CD8-positive, alpha-beta memory T cell (primary cell): ENCODE measurements at regions not wholly inside any gene's neighbourhood (a gene's known extent, or its start where the extent isn't known, plus 50 kb on each side); places are given as distances from the start of the nearest gene placed in this dataset.

ENCODE experiments used
- CTCF ChIA-PET: fragments of 350-600 bp; sonication (Branson Sonifier 250); formaldehyde crosslinking; loops from one replicate; lab custom pipeline; 2021; ENCODE audit warnings: antibody characterized with exemption; lab: Charles Lee
- POLR2A ChIA-PET: fragments of 350-600 bp; sonication (Branson Sonifier 250); formaldehyde crosslinking; loops from one replicate; lab custom pipeline; 2021; ENCODE audit warnings: antibody characterized with exemption; lab: Charles Lee
- DNase-seq, 5 donors: peaks; one replicate each; pipeline versions ENCODE4 v3.0.0 to v3.0.0-alpha.2; 2020 to 2022; ENCODE audit warnings: mixed read lengths in 1 of 5
- H3K27ac ChIP-seq: one replicate; pipeline ENCODE4 v1.7.0; 2013; ENCODE audit warnings: low read depth, mild to moderate bottlenecking, low read length, moderate library complexity
- H3K27me3 ChIP-seq: 2 replicates; pipeline ENCODE4 v1.7.0; 2013; ENCODE audit warnings: low read length, mild to moderate bottlenecking; ENCODE audit not compliant: insufficient read depth, poor library complexity, severe bottlenecking
- H3K36me3 ChIP-seq: 2 replicates; pipeline ENCODE4 v1.7.0; 2013; ENCODE audit warnings: mild to moderate bottlenecking, low read length, moderate library complexity; ENCODE audit not compliant: insufficient read depth
- H3K4me1 ChIP-seq: 2 replicates; pipeline ENCODE4 v1.7.0; 2013; ENCODE audit warnings: mild to moderate bottlenecking, low read length, moderate library complexity; ENCODE audit not compliant: insufficient read depth
- H3K4me3 ChIP-seq: 2 replicates; pipeline ENCODE4 v1.7.0; 2013; ENCODE audit warnings: mild to moderate bottlenecking, low read length
- H3K9me3 ChIP-seq: 2 replicates; pipeline ENCODE4 v1.7.0; 2013; ENCODE audit warnings: mild to moderate bottlenecking, low read length
- H3K27ac Mint-ChIP-seq, 8 donors: one replicate each; pipeline ENCODE4 v1.8.0; 2020 to 2021; ENCODE audit warnings: mixed read lengths in 8 of 8, mild to moderate bottlenecking in 6 of 8, inconsistent platforms in 3 of 8, moderate library complexity in 3 of 8
- H3K27me3 Mint-ChIP-seq, 2 donors: one replicate each; pipeline ENCODE4 v1.8.0; 2020 to 2021; ENCODE audit warnings: mixed read lengths in 2 of 2, mild to moderate bottlenecking in 1 of 2, moderate library complexity in 1 of 2
- H3K36me3 Mint-ChIP-seq, 3 donors: one replicate each; pipeline ENCODE4 v1.8.0; 2020 to 2021; ENCODE audit warnings: mixed read lengths in 3 of 3, inconsistent platforms in 1 of 3, mild to moderate bottlenecking in 1 of 3
- H3K4me1 Mint-ChIP-seq, 3 donors: one replicate each; pipeline ENCODE4 v1.8.0; 2020 to 2021; ENCODE audit warnings: mixed read lengths in 3 of 3, inconsistent platforms in 1 of 3, mild to moderate bottlenecking in 1 of 3
- H3K4me3 Mint-ChIP-seq, 7 donors: one replicate each; pipeline ENCODE4 v1.8.0; 2020 to 2021; ENCODE audit warnings: mixed read lengths in 7 of 7, mild to moderate bottlenecking in 6 of 7, moderate library complexity in 4 of 7, inconsistent platforms in 2 of 7
- H3K9me3 Mint-ChIP-seq, 5 donors: one replicate each; pipeline ENCODE4 v1.8.0; 2020 to 2022; ENCODE audit warnings: mixed read lengths in 5 of 5, mild to moderate bottlenecking in 3 of 5, moderate library complexity in 2 of 5, inconsistent platforms in 1 of 5

DNA sequence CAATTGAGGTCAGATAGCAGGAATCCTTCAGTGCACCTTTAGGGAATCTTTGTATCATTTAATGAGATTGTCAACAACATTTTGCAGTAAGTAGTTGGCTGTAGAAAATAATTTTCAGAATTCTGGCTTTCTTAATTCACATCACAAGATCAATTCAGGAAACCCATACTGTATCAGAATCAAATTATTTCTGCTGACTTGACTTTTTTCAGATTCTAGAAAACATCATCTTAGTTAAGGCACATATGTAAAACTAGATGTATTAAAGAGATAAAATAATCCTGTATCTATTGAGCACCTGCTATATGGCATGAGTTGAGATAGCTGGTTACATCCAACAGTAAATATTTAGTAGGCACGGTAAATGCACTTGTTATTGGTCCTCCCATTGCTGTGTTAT lies 791.4 kb downstream of the TDRD15 start:
- Mint-ChIP-seq H3K9me3 (peaks cover 2 to 19% (median 10%) of the 10 kb centered on the region in 5 donors), H3K36me3 (no peaks in the 10 kb centered on the region), H3K4me3 (no peak overlapping the region), H3K27ac (no peak overlapping the region), H3K4me1 (no peaks in the 10 kb centered on the region), H3K27me3 (no peaks in the 10 kb centered on the region)
- CTCF ChIA-PET = no interaction called here
- Histone ChIP-seq H3K4me1 (no peaks in the 10 kb centered on the region), H3K9me3 (no peaks in the 10 kb centered on the region), H3K36me3 (no peaks in the 10 kb centered on the region), H3K27ac (no peak overlapping the region), H3K4me3 (no peak overlapping the region), H3K27me3 (no peaks in the 10 kb centered on the region)
- DNase-seq = no peak
- POLR2A ChIA-PET = no interaction called here

DNA sequence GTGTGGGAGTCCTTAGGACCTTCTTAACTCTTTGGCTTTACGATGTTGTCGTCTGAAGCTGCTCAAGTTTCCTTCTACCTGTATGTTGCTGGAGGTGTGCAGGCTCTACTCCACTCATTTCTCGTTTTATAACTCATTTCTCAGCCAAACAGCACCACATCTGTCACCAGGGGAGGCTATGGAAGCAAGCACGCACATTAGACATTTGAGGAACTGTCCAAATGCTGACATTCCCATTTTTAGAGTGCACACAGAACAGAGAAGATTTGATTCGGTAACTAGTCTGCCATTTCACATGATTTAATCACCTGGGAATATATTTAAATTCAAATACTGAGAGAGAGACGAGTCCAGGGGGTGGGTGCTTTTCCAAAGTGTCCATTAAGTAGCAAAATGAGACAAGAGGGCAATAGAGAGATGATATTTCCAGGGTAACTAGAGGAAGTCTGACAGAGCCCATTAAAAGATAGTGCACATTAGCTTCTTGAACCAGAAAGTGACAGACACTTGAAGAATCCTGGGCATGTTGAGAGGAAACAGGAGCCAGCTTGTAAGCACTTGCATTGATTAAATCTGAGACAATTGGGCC lies 793.3 kb downstream of the TDRD15 start:
- Mint-ChIP-seq H3K27ac (no peak overlapping the region), H3K4me1 (no peaks in the 10 kb centered on the region), H3K36me3 (no peaks in the 10 kb centered on the region), H3K9me3 (peaks cover 0 to 13% (median 0%) of the 10 kb centered on the region in 5 donors), H3K4me3 (no peak overlapping the region), H3K27me3 (no peaks in the 10 kb centered on the region)
- no peak for DNase-seq
- no peak overlapping the region for H3K4me3 ChIP-seq
- no peaks in the 10 kb centered on the region for H3K36me3 ChIP-seq
- no peaks in the 10 kb centered on the region for H3K9me3 ChIP-seq
- H3K27me3 ChIP-seq = no peaks in the 10 kb centered on the region
- ChIA-PET POLR2A (no interaction called here), CTCF (no interaction called here)
- no peak overlapping the region for H3K27ac ChIP-seq
- no peaks in the 10 kb centered on the region for H3K4me1 ChIP-seq

DNA sequence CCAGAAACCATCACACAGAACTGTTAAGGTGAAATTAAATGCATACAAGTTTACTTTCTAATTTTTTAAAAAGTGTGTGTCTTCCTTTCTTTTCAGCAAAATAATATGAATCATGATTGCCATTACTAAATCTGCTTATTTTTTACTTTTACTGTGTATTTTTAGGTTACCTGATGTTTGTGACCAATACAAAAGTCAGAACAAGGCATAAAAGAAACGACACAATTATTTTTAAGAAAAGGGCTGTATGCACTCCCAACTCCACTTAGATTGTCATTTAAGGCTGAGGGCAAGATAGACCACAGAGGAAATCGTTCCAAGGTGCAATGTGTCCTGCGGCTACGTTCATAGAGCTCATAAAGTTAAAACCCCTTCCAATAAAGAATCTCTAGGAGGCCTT lies 797.0 kb downstream of the TDRD15 start:
- no peak overlapping the region for H3K4me3 ChIP-seq
- no peaks in the 10 kb centered on the region for H3K27me3 ChIP-seq
- no peak overlapping the region for H3K27ac Mint-ChIP-seq
- H3K9me3 Mint-ChIP-seq = peaks cover 0 to 15% (median 8%) of the 10 kb centered on the region in 5 donors
- ChIA-PET CTCF (no interaction called here), POLR2A (no interaction called here)
- no peak for DNase-seq
- H3K4me1 ChIP-seq = no peaks in the 10 kb centered on the region
- H3K4me3 Mint-ChIP-seq = no peak overlapping the region
- no peaks in the 10 kb centered on the region for H3K27me3 Mint-ChIP-seq
- no peaks in the 10 kb centered on the region for H3K36me3 ChIP-seq
- no peaks in the 10 kb centered on the region for H3K4me1 Mint-ChIP-seq
- H3K9me3 ChIP-seq = no peaks in the 10 kb centered on the region
- H3K27ac ChIP-seq = no peak overlapping the region
- H3K36me3 Mint-ChIP-seq = no peaks in the 10 kb centered on the region

DNA sequence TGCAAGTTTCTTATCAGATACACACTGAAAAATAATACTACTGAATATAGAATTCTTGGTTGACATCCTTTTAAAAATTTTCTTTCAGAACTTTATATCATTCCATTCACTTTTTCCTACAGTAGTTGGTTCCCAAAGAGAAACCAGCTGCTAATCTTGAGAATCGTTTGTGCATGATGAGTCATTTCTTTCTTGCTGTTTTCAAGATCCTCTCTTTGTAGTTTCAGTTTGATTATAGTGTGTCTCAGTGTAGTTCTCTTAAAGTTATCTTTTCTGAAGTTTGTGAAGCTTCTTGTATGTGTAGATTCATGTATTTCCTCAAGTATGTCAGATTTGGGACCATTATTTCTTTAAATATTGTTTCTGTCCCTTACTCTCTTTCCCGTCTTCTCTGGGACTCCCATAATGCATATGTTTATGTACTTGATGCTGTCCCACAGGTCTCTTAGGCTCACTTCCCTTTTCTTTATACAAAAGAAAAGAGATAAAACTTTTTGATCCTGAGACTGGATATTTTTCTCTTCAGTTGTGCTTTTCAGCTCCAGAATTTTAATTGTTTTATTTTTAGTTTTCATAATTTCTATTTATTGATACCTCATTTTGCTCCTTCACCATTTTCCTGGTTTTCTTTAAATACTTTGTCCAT lies 801.0 kb downstream of the TDRD15 start:
- CTCF ChIA-PET = no interaction called here
- H3K27me3 Mint-ChIP-seq = no peaks in the 10 kb centered on the region

DNA sequence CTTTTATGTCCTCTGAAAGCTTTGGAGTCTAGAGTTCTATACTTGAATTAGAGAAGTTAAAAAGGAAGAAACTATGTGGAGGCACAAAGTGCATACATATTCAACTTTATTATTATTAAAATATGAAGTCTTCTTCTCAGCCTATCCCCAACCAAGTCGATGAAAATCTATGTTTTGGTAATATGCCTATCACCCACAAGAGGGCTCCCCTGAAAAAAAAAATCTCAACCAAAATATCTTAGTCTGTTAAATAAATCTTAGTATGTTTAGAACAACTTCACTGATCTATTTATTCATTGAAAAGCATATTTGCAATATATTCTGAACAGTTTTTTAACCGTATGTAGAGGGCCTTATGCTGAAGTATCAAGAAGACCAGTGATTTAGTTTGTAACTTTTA lies 804.5 kb downstream of the TDRD15 start:
- H3K4me1 Mint-ChIP-seq = no peaks in the 10 kb centered on the region
- no peak overlapping the region for H3K4me3 ChIP-seq
- no peaks in the 10 kb centered on the region for H3K9me3 ChIP-seq
- no peaks in the 10 kb centered on the region for H3K36me3 Mint-ChIP-seq
- no peak for DNase-seq
- H3K27ac Mint-ChIP-seq = no peak overlapping the region
- no peaks in the 10 kb centered on the region for H3K27me3 ChIP-seq
- ChIA-PET CTCF (no interaction called here), POLR2A (no interaction called here)
- H3K36me3 ChIP-seq = no peaks in the 10 kb centered on the region
- H3K27ac ChIP-seq = no peak overlapping the region
- H3K9me3 Mint-ChIP-seq = peaks cover 10 to 33% (median 11%) of the 10 kb centered on the region in 5 donors
- no peak overlapping the region for H3K4me3 Mint-ChIP-seq
- no peaks in the 10 kb centered on the region for H3K4me1 ChIP-seq
- no peaks in the 10 kb centered on the region for H3K27me3 Mint-ChIP-seq

More for the DNA sequence above, 801.0 kb downstream of the TDRD15 start:
- DNase-seq = no peak
- POLR2A ChIA-PET = no interaction called here
- no peak overlapping the region for H3K4me3 Mint-ChIP-seq
- H3K4me1 Mint-ChIP-seq = no peaks in the 10 kb centered on the region
- Histone ChIP-seq H3K36me3 (no peaks in the 10 kb centered on the region), H3K27me3 (no peaks in the 10 kb centered on the region), H3K27ac (no peak overlapping the region), H3K4me1 (no peaks in the 10 kb centered on the region), H3K4me3 (no peak overlapping the region), H3K9me3 (no peaks in the 10 kb centered on the region)
- no peaks in the 10 kb centered on the region for H3K36me3 Mint-ChIP-seq
- no peak overlapping the region for H3K27ac Mint-ChIP-seq
- peaks cover 4 to 25% (median 9%) of the 10 kb centered on the region in 5 donors for H3K9me3 Mint-ChIP-seq

DNA sequence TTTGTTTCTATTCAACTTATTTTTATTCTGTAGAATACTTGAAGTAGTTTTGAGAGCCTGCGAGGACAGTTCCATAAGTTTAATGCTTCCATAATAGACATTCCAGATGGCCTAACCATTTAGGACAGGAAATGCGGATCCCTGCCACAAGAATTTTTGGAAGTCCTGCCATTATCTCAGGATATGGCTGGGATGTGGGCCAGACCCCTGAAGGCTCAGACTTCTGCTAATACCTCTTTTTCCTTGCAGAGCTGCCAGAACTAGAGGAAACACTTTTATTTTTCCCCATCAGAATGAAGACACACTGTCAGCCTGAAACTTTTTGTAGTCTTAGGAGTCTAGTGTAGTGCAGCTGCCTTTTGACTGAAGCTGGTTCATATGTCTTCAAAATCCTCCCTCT lies 806.5 kb downstream of the TDRD15 start:
- no peak overlapping the region for H3K27ac Mint-ChIP-seq
- H3K9me3 Mint-ChIP-seq = peaks cover 11 to 28% (median 14%) of the 10 kb centered on the region in 5 donors
- ChIA-PET POLR2A (no interaction called here), CTCF (no interaction called here)
- DNase-seq = no peak
- no peaks in the 10 kb centered on the region for H3K9me3 ChIP-seq
- no peaks in the 10 kb centered on the region for H3K27me3 Mint-ChIP-seq
- H3K27me3 ChIP-seq = no peaks in the 10 kb centered on the region
- H3K4me3 ChIP-seq = no peak overlapping the region
- no peak overlapping the region for H3K4me3 Mint-ChIP-seq
- no peaks in the 10 kb centered on the region for H3K36me3 Mint-ChIP-seq
- H3K4me1 ChIP-seq = no peaks in the 10 kb centered on the region
- H3K27ac ChIP-seq = no peak overlapping the region
- H3K4me1 Mint-ChIP-seq = no peaks in the 10 kb centered on the region
- H3K36me3 ChIP-seq = no peaks in the 10 kb centered on the region

DNA sequence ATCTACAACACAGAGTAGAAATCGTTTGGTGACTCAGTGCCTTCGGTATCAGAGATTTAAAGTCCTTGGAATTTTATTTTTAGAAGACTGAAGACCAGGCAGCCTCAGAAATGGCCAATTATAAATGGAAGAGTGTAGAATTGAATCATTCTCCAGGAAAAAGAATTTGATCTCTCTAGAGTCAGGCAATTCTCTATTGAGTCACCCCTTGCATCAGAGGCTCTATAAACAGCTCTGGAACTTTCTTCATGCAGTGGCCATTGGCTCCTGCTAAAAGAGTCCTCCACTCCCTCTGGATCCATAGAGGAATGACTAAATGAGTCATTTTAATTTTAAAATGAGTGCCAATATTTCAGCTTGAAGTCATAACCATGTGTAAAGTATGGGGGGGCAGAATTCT lies 816.2 kb downstream of the TDRD15 start:
- CTCF ChIA-PET = no interaction called here
- Mint-ChIP-seq H3K27ac (no peak overlapping the region), H3K36me3 (no peaks in the 10 kb centered on the region), H3K4me1 (no peaks in the 10 kb centered on the region), H3K27me3 (no peaks in the 10 kb centered on the region), H3K4me3 (no peak overlapping the region), H3K9me3 (peaks cover 7 to 25% (median 10%) of the 10 kb centered on the region in 5 donors)
- no peak for DNase-seq
- H3K27me3 ChIP-seq = no peaks in the 10 kb centered on the region
- no peak overlapping the region for H3K27ac ChIP-seq
- POLR2A ChIA-PET = no interaction called here
- H3K36me3 ChIP-seq = no peaks in the 10 kb centered on the region
- no peaks in the 10 kb centered on the region for H3K9me3 ChIP-seq
- no peak overlapping the region for H3K4me3 ChIP-seq
- no peaks in the 10 kb centered on the region for H3K4me1 ChIP-seq

DNA sequence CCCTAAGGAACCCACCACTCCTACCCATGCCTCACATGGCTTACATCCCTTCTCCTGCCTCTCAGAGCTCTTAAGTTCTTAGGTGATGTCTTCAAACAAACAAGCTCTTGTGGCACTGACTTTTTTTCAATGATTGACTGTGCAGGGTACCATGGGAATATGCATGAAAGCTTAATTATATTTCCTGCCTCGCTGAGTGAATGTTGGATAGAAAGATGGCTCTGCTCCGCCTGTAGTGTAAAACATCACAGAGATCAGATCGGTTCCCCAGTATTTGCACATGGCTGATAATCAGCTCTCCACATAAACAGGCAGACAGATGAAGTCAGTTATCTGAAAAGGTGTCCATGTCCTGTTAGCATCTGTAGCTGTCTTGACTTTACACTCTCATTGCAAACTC lies 820.8 kb downstream of the TDRD15 start:
- peaks cover 10 to 21% (median 13%) of the 10 kb centered on the region in 5 donors for H3K9me3 Mint-ChIP-seq
- Histone ChIP-seq H3K9me3 (no peaks in the 10 kb centered on the region), H3K4me1 (no peaks in the 10 kb centered on the region), H3K36me3 (no peaks in the 10 kb centered on the region), H3K27ac (no peak overlapping the region), H3K4me3 (no peak overlapping the region), H3K27me3 (no peaks in the 10 kb centered on the region)
- CTCF ChIA-PET = no interaction called here
- POLR2A ChIA-PET = no interaction called here
- H3K4me3 Mint-ChIP-seq = no peak overlapping the region
- no peaks in the 10 kb centered on the region for H3K36me3 Mint-ChIP-seq
- no peaks in the 10 kb centered on the region for H3K27me3 Mint-ChIP-seq
- H3K27ac Mint-ChIP-seq = no peak overlapping the region
- DNase-seq = no peak
- no peaks in the 10 kb centered on the region for H3K4me1 Mint-ChIP-seq
